Osteoblast (primary cell): ENCODE measurements at regions not wholly inside any gene's neighbourhood (a gene's known extent, or its start where the extent isn't known, plus 50 kb on each side); places are given as distances from the start of the nearest gene placed in this dataset.

Experiments used
- DNase-seq: peaks from one replicate; pipeline ENCODE4 v3.0.0; 2011; ENCODE audit warnings: low spot score, mixed read lengths; ENCODE audit not compliant: insufficient read length; ENCODE audit errors: missing footprints
- H2AFZ ChIP-seq: 2 replicates; pipeline ENCODE4 v1.6.0; 2011; ENCODE audit warnings: mild to moderate bottlenecking, low read length
- H3K27ac ChIP-seq: 2 replicates; pipeline ENCODE4 v1.5.1; 2011; ENCODE audit warnings: mild to moderate bottlenecking, low read depth, low read length, moderate library complexity
- H3K27me3 ChIP-seq: 2 replicates; pipeline ENCODE4 v1.6.0; 2012; ENCODE audit warnings: mild to moderate bottlenecking, control low read depth, inconsistent platforms, low read length, moderate library complexity; ENCODE audit not compliant: insufficient read depth
- H3K36me3 ChIP-seq: 2 replicates; pipeline ENCODE4 v1.5.1; 2011; ENCODE audit warnings: mild to moderate bottlenecking, low read length, control low read depth, moderate library complexity; ENCODE audit not compliant: insufficient read depth
- H3K4me1 ChIP-seq: 2 replicates; pipeline ENCODE4 v1.5.1; 2011; ENCODE audit warnings: mild to moderate bottlenecking, low read length, control low read depth, moderate library complexity; ENCODE audit not compliant: insufficient read depth
- H3K4me2 ChIP-seq: 2 replicates; pipeline ENCODE4 v1.6.0; 2011; ENCODE audit warnings: mild to moderate bottlenecking, low read length; ENCODE audit not compliant: insufficient read depth
- H3K4me3 ChIP-seq: fragments of 200-600 bp; sonication (generic); 3 replicates; pipeline ENCODE4 v1.5.1; 2012; ENCODE audit warnings: mild to moderate bottlenecking, low read length, inconsistent platforms; ENCODE audit not compliant: insufficient read depth
- H3K79me2 ChIP-seq: 2 replicates; pipeline ENCODE4 v1.6.0; 2012; ENCODE audit warnings: mild to moderate bottlenecking, low read length, control low read depth, inconsistent platforms; ENCODE audit not compliant: insufficient read depth
- H3K9me3 ChIP-seq: 2 replicates; pipeline ENCODE4 v1.5.1; 2011; ENCODE audit warnings: low read depth, low read length, control low read depth
- H4K20me1 ChIP-seq: 2 replicates; pipeline ENCODE4 v1.6.0; 2012; ENCODE audit warnings: mild to moderate bottlenecking, low read length, control low read depth; ENCODE audit not compliant: insufficient read depth
- TF ChIP-seq, protein P1 (sequence below): IDR thresholded peaks from 2 replicates; pipeline ENCODE4 v1.5.1; 2011; ENCODE audit warnings: mild to moderate bottlenecking, low read depth, low read length, moderate library complexity; ENCODE audit errors: extremely low read depth

- H3K27me3 ChIP-seq: no peaks in the 10 kb centered on the region
- no peaks in the 10 kb centered on the region for H3K4me1 ChIP-seq
- H4K20me1 ChIP-seq: no peaks in the 10 kb centered on the region
- H2AFZ ChIP-seq: no peak overlapping the region
- H3K27ac ChIP-seq: no peak overlapping the region
- TF ChIP-seq, protein P1, sequence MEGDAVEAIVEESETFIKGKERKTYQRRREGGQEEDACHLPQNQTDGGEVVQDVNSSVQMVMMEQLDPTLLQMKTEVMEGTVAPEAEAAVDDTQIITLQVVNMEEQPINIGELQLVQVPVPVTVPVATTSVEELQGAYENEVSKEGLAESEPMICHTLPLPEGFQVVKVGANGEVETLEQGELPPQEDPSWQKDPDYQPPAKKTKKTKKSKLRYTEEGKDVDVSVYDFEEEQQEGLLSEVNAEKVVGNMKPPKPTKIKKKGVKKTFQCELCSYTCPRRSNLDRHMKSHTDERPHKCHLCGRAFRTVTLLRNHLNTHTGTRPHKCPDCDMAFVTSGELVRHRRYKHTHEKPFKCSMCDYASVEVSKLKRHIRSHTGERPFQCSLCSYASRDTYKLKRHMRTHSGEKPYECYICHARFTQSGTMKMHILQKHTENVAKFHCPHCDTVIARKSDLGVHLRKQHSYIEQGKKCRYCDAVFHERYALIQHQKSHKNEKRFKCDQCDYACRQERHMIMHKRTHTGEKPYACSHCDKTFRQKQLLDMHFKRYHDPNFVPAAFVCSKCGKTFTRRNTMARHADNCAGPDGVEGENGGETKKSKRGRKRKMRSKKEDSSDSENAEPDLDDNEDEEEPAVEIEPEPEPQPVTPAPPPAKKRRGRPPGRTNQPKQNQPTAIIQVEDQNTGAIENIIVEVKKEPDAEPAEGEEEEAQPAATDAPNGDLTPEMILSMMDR: no peak
- no peaks in the 10 kb centered on the region for H3K36me3 ChIP-seq
- peaks cover 3% of the 10 kb centered on the region for H3K9me3 ChIP-seq
- no peaks in the 10 kb centered on the region for H3K79me2 ChIP-seq
- H3K4me2 ChIP-seq: no peak overlapping the region
- H3K4me3 ChIP-seq: no peak overlapping the region
- DNase-seq: no peak
Measured at GRCh38 chr14:82116721-82117120, 583.1 kb upstream of the SEL1L start.

DNA sequence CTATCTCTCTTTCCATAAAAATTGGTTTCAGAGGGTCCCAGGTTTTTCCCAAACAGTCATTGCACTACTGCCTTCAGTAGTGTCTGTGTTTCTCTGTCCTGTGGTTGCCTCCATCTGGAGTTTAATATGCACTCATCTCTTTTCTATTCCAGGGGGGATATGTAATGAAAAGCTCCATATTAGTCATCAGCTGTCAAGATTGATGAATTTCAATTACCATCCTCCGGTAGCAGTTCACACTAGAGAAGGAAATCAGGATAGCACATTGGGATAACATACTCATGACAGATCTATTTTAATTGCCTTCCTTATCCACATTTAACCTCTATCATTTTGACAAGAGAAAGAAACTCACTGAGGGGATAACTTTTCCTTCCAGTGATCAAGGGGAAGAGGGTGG, 589.0 kb upstream of the SEL1L start:
- DNase-seq: no peak
- Histone ChIP-seq H3K27ac (no peak overlapping the region), H2AFZ (no peak overlapping the region), H4K20me1 (no peaks in the 10 kb centered on the region), H3K9me3 (peaks cover 4% of the 10 kb centered on the region), H3K4me3 (no peak overlapping the region), H3K4me1 (no peaks in the 10 kb centered on the region), H3K79me2 (no peaks in the 10 kb centered on the region), H3K36me3 (no peaks in the 10 kb centered on the region), H3K27me3 (no peaks in the 10 kb centered on the region), H3K4me2 (no peak overlapping the region)
- TF ChIP-seq, protein P1: no peak

DNA sequence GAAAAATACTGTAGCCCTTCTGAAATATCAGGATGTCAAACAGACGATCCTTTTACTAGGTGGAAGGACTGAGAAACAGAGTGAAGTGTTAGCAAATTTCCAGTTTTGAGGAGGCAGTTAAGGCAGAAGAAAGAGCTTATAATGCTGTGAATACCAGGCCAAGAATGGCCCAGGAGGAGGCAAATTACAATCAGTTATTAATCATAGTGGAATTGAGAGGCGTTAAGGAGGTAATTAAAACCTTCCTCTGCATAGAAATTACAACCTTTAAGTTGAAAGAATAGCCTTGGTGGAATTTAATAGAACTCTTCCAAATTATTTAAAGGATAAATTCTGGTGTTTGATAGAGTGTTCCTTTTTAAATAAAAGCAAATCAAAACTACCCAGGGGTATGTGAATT, 590.9 kb upstream of the SEL1L start:
- Histone ChIP-seq H3K36me3 (no peaks in the 10 kb centered on the region), H3K9me3 (peaks cover 4% of the 10 kb centered on the region), H3K4me1 (no peaks in the 10 kb centered on the region), H4K20me1 (no peaks in the 10 kb centered on the region), H3K4me2 (no peak overlapping the region), H3K27ac (no peak overlapping the region), H2AFZ (no peak overlapping the region), H3K4me3 (no peak overlapping the region), H3K79me2 (no peaks in the 10 kb centered on the region), H3K27me3 (no peaks in the 10 kb centered on the region)
- TF ChIP-seq, protein P1: no peak
- DNase-seq: no peak

DNA sequence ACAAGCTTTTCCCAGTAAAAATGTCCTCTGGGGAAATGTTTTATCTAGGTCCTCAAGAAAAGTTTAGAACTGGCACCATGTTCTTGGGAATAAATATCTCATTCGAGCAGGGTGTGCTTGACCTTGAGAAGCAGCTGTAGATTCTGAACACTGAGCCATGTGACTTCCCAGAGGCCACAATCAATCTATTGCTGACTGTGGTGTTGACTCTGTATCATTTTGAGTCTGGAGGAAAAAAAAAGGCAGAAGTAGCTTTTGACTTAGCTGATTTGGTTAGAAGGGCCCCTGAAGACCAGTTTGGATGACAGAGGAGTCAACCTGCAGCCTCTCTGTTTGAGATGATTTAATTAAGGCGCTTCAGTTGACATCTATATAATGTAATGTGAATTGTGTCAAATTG, 592.4 kb upstream of the SEL1L start:
- Histone ChIP-seq H3K4me3 (no peak overlapping the region), H3K4me2 (no peak overlapping the region)
- TF ChIP-seq, protein P1: no peak

More for the DNA sequence above, 592.4 kb upstream of the SEL1L start:
- no peaks in the 10 kb centered on the region for H3K36me3 ChIP-seq
- DNase-seq: no peak
- no peaks in the 10 kb centered on the region for H3K79me2 ChIP-seq
- H2AFZ ChIP-seq: no peak overlapping the region
- no peaks in the 10 kb centered on the region for H3K4me1 ChIP-seq
- no peak overlapping the region for H3K27ac ChIP-seq
- H3K27me3 ChIP-seq: no peaks in the 10 kb centered on the region
- no peaks in the 10 kb centered on the region for H4K20me1 ChIP-seq
- H3K9me3 ChIP-seq: peaks cover 6% of the 10 kb centered on the region
